Bronchial epithelial cell (primary cell): ENCODE measurements at regions not wholly inside any gene's neighbourhood (a gene's known extent, or its start where the extent isn't known, plus 50 kb on each side); places are given as distances from the start of the nearest gene placed in this dataset.

Experiments used
- DNase-seq: peaks from one replicate; pipeline ENCODE4 v3.0.0-alpha.2; 2010; ENCODE audit warnings: low read depth
- FAIRE-seq: peaks from 2 replicates; lab custom pipeline; 2011; peaks lifted over from hg19 to GRCh38; lab: Jason Lieb, UNC
- H3K27me3 ChIP-seq: 2 replicates; pipeline ENCODE4 v1.5.1; 2011; ENCODE audit warnings: low read length; ENCODE audit not compliant: control insufficient read depth, insufficient read depth
- H3K36me3 ChIP-seq: 2 replicates; pipeline ENCODE4 v1.5.1; 2011; ENCODE audit warnings: low read length; ENCODE audit not compliant: control insufficient read depth, insufficient read depth
- H3K4me3 ChIP-seq: 2 replicates; pipeline ENCODE4 v1.5.1; 2011; ENCODE audit warnings: mild to moderate bottlenecking, low read depth, low read length, control low read depth
- TF ChIP-seq, protein P1 (sequence below): IDR thresholded peaks from 2 replicates; pipeline ENCODE4 v1.5.1; 2011; ENCODE audit warnings: mild to moderate bottlenecking, moderate library complexity, low read length, control low read depth, inconsistent platforms; ENCODE audit not compliant: insufficient read depth, severe bottlenecking

DNA sequence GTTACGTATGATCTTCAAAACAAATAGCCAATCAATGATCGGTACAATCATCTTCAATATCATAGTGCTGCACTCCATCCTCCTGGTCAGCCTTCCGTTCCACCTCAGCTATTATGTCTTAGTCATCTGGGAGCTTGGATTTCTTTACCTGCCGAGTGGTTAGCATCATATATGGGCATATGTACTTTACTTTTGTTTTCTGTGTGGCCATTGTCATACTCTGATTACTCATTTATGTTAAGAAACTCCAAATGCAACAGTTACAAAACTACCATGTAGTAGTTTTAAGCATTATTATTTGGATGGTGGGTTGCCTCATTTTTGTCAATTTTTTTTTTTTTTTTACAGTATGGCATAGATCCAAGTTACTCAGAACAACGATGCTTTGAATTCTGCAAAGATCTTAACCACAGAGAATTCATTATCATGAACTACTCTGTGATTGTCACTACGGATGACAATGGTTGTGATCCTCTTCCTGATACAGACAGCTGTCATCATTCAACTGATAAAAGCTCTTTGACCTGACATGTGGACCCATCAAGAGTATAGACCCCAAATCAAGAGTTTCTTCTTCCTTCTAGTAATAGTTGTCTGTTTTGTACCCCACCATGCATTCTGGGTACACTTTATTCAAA, 52.1 kb upstream of the NME8 start:
- FAIRE-seq (peak; percentile 28), DNase-seq (peak; percentile 38)
- TF ChIP-seq, protein P1, sequence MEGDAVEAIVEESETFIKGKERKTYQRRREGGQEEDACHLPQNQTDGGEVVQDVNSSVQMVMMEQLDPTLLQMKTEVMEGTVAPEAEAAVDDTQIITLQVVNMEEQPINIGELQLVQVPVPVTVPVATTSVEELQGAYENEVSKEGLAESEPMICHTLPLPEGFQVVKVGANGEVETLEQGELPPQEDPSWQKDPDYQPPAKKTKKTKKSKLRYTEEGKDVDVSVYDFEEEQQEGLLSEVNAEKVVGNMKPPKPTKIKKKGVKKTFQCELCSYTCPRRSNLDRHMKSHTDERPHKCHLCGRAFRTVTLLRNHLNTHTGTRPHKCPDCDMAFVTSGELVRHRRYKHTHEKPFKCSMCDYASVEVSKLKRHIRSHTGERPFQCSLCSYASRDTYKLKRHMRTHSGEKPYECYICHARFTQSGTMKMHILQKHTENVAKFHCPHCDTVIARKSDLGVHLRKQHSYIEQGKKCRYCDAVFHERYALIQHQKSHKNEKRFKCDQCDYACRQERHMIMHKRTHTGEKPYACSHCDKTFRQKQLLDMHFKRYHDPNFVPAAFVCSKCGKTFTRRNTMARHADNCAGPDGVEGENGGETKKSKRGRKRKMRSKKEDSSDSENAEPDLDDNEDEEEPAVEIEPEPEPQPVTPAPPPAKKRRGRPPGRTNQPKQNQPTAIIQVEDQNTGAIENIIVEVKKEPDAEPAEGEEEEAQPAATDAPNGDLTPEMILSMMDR: no peak
- H3K27me3 ChIP-seq: no peaks in the 10 kb centered on the region
- H3K4me3 ChIP-seq: no peak overlapping the region
- H3K36me3 ChIP-seq: no peaks in the 10 kb centered on the region
